Erythroblast (primary cell): ENCODE measurements at regions not wholly inside any gene's neighbourhood (a gene's known extent, or its start where the extent isn't known, plus 50 kb on each side); places are given as distances from the start of the nearest gene placed in this dataset.

Experiments
- GATA1 ChIP-seq: IDR thresholded peaks from 2 replicates; pipeline ENCODE4 v1.6.1; 2011; ENCODE audit warnings: low read depth, mild to moderate bottlenecking, control low read depth, low read length, moderate library complexity
- POLR2A ChIP-seq: IDR thresholded peaks from 2 replicates; pipeline ENCODE4 v1.6.1; 2011; ENCODE audit warnings: mild to moderate bottlenecking, low read length

DNA sequence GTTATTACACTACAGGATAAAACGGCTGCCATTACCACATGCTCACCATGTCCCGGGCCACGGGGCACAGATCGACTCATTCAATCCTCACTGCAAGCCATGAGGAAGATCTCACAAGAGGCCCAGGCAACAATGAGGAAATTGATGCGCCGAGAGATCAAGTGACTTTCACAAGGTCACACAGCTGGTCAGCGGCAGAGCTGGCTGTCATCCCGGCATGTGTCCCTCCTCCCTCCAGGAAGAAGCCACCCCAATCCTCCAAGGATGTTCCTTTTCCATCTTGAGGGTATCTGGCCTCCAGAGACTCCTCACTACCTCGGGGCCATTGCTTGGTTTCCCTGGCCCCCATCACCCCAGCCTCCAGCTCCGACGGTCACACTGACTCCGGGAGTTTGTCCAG is 65.3 kb upstream of the GLI2 start:
- no peak for TF ChIP-seq POLR2A
- TF ChIP-seq GATA1, result no peak
